Neural progenitor cell (in vitro differentiated cells): ENCODE measurements at regions not wholly inside any gene's neighbourhood (a gene's known extent, or its start where the extent isn't known, plus 50 kb on each side); places are given as distances from the start of the nearest gene placed in this dataset.

ENCODE experiments used
- DNase-seq: peaks from one replicate; pipeline ENCODE4 v3.0.0-alpha.2; 2016; ENCODE audit warnings: low spot score
- H2AFZ ChIP-seq: fragments of 200-600 bp; sonication (generic); replicated peaks from 2 replicates; pipeline ENCODE4 v1.6.1; 2016; ENCODE audit warnings: antibody characterized with exemption
- H3F3A ChIP-seq: fragments of 200-600 bp; sonication (generic); 2 replicates; pipeline ENCODE4 v1.6.1; 2016; ENCODE audit warnings: antibody characterized with exemption, low read depth
- H3K27ac ChIP-seq: fragments of 200-600 bp; sonication (generic); 2 replicates; pipeline ENCODE4 v1.5.1; 2016; ENCODE audit warnings: mild to moderate bottlenecking
- H3K27me3 ChIP-seq: fragments of 200-600 bp; sonication (generic); 2 replicates; pipeline ENCODE4 v1.6.1; 2016; ENCODE audit warnings: mild to moderate bottlenecking, moderate library complexity
- H3K36me3 ChIP-seq: fragments of 200-600 bp; sonication (generic); 2 replicates; pipeline ENCODE4 v1.5.1; 2016
- H3K4me1 ChIP-seq: fragments of 200-600 bp; sonication (generic); 2 replicates; pipeline ENCODE4 v1.6.1; 2016; ENCODE audit warnings: mixed run types
- H3K4me2 ChIP-seq: fragments of 200-600 bp; sonication (generic); 2 replicates; pipeline ENCODE4 v1.6.1; 2016
- H3K4me3 ChIP-seq: fragments of 200-600 bp; sonication (generic); 2 replicates; pipeline ENCODE4 v1.5.1; 2016
- H3K79me2 ChIP-seq: fragments of 200-600 bp; sonication (generic); 2 replicates; pipeline ENCODE4 v1.6.1; 2016; ENCODE audit warnings: low read depth
- H3K9ac ChIP-seq: fragments of 200-600 bp; sonication (generic); 2 replicates; pipeline ENCODE4 v1.6.1; 2016
- H3K9me3 ChIP-seq: fragments of 200-600 bp; sonication (generic); 2 replicates; pipeline ENCODE4 v1.5.1; 2016; ENCODE audit warnings: low read depth
- H4K20me1 ChIP-seq: fragments of 200-600 bp; sonication (generic); 2 replicates; pipeline ENCODE4 v1.6.1; 2016; ENCODE audit warnings: low read depth
- H3K27ac Mint-ChIP-seq: 3 replicates; pipeline ENCODE4 v1.8.0; 2021; ENCODE audit warnings: mixed read lengths
- H3K27me3 Mint-ChIP-seq: 2 replicates; pipeline ENCODE4 v1.8.0; 2022; ENCODE audit warnings: low read depth, mild to moderate bottlenecking, inconsistent platforms, moderate library complexity, mixed read lengths; ENCODE audit not compliant: insufficient read depth
- H3K36me3 Mint-ChIP-seq: 3 replicates; pipeline ENCODE4 v1.8.0; 2021; ENCODE audit warnings: mixed read lengths
- H3K4me1 Mint-ChIP-seq: 3 replicates; pipeline ENCODE4 v1.8.0; 2021; ENCODE audit warnings: mixed read lengths
- H3K4me3 Mint-ChIP-seq: 3 replicates; pipeline ENCODE4 v1.8.0; 2021; ENCODE audit warnings: mild to moderate bottlenecking, moderate library complexity, mixed read lengths
- H3K9me3 Mint-ChIP-seq: 3 replicates; pipeline ENCODE4 v1.8.0; 2020; ENCODE audit warnings: mixed read lengths
- EZH2 ChIP-seq: fragments of 200-600 bp; sonication (generic); IDR thresholded peaks from 2 replicates; pipeline ENCODE4 v1.6.1; 2017; ENCODE audit warnings: antibody characterized with exemption, mild to moderate bottlenecking, moderate library complexity
- EZH2phosphoT487 ChIP-seq: fragments of 200-600 bp; sonication (generic); IDR thresholded peaks from 2 replicates; pipeline ENCODE4 v1.6.1; 2017; ENCODE audit warnings: antibody characterized with exemption
- TF ChIP-seq, protein P1 (sequence below): fragments of 200-600 bp; sonication (generic); IDR thresholded peaks from 2 replicates; pipeline ENCODE4 v1.5.1; 2017; ENCODE audit warnings: antibody characterized with exemption, mild to moderate bottlenecking

DNA sequence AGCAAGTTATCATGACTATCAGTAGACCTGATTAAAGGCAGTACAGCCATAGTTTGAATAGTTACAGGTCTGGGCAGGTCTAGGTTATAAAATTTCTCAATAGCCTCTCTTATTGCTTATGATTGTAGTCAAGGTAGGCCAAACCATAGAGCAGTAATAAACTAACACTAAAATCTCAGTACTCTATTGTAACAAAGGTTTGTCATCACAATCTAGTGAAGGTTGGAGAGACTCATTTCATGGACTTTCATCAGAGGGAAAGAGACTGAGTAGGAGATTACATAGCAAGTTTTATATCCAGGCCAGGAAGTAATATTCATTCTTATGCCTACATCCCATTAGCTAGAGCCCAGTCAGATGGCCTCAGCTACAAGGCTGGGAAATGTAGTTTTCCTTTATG, 141.0 kb downstream of the ASB9 start:
- DNase-seq, result no peak
- H3K27ac ChIP-seq, result no peak overlapping the region
- Mint-ChIP-seq H3K9me3 (no peaks in the 10 kb centered on the region), H3K27ac (no peak overlapping the region), H3K36me3 (no peaks in the 10 kb centered on the region), H3K4me3 (no peak overlapping the region), H3K27me3 (no peaks in the 10 kb centered on the region), H3K4me1 (no peaks in the 10 kb centered on the region)
- H3K79me2 ChIP-seq, result no peaks in the 10 kb centered on the region
- no peaks in the 10 kb centered on the region for H3K27me3 ChIP-seq
- no peaks in the 10 kb centered on the region for H3K4me1 ChIP-seq
- TF ChIP-seq, protein P1, sequence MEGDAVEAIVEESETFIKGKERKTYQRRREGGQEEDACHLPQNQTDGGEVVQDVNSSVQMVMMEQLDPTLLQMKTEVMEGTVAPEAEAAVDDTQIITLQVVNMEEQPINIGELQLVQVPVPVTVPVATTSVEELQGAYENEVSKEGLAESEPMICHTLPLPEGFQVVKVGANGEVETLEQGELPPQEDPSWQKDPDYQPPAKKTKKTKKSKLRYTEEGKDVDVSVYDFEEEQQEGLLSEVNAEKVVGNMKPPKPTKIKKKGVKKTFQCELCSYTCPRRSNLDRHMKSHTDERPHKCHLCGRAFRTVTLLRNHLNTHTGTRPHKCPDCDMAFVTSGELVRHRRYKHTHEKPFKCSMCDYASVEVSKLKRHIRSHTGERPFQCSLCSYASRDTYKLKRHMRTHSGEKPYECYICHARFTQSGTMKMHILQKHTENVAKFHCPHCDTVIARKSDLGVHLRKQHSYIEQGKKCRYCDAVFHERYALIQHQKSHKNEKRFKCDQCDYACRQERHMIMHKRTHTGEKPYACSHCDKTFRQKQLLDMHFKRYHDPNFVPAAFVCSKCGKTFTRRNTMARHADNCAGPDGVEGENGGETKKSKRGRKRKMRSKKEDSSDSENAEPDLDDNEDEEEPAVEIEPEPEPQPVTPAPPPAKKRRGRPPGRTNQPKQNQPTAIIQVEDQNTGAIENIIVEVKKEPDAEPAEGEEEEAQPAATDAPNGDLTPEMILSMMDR, result no peak
- TF ChIP-seq EZH2phosphoT487 (no peak), EZH2 (no peak)
- no peaks in the 10 kb centered on the region for H3F3A ChIP-seq
- no peak overlapping the region for H2AFZ ChIP-seq
- no peaks in the 10 kb centered on the region for H3K36me3 ChIP-seq
- no peak overlapping the region for H3K9ac ChIP-seq
- H3K4me3 ChIP-seq, result no peak overlapping the region
- no peaks in the 10 kb centered on the region for H3K9me3 ChIP-seq
- no peak overlapping the region for H3K4me2 ChIP-seq
- H4K20me1 ChIP-seq, result no peaks in the 10 kb centered on the region

DNA sequence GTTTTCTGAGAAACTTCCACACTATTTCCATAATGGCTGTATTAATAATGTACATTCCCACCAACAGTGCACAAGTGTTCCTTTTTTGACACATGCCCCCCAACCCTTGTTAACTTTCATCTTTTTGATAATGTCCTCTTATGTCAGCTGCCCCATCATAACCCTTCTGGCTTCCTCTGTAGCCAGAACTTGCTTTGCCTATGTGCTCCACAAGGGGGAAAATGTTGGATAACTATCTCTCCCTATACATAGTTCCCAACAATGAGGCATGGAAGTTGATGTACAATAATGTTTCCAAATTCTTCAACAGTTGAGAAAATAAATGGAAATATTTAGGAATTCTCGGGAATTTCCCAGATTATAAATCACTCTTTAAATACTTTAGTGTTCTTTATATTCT, 142.9 kb downstream of the ASB9 start:
- no peak overlapping the region for H3K4me2 ChIP-seq
- no peaks in the 10 kb centered on the region for H3K9me3 ChIP-seq
- no peaks in the 10 kb centered on the region for H3F3A ChIP-seq
- H3K9ac ChIP-seq, result no peak overlapping the region
- no peak overlapping the region for H3K4me3 ChIP-seq
- no peaks in the 10 kb centered on the region for H3K79me2 ChIP-seq
- TF ChIP-seq, protein P1, result peak; percentile 12
- no peak for TF ChIP-seq EZH2phosphoT487
- H3K4me3 Mint-ChIP-seq, result no peak overlapping the region
- H3K4me1 ChIP-seq, result no peaks in the 10 kb centered on the region
- no peaks in the 10 kb centered on the region for H3K36me3 Mint-ChIP-seq
- DNase-seq, result no peak
- H4K20me1 ChIP-seq, result no peaks in the 10 kb centered on the region
- H2AFZ ChIP-seq, result no peak overlapping the region
- H3K27me3 ChIP-seq, result no peaks in the 10 kb centered on the region
- no peaks in the 10 kb centered on the region for H3K27me3 Mint-ChIP-seq
- no peak overlapping the region for H3K27ac Mint-ChIP-seq
- no peaks in the 10 kb centered on the region for H3K4me1 Mint-ChIP-seq
- H3K9me3 Mint-ChIP-seq, result no peaks in the 10 kb centered on the region
- no peaks in the 10 kb centered on the region for H3K36me3 ChIP-seq
- H3K27ac ChIP-seq, result no peak overlapping the region

DNA sequence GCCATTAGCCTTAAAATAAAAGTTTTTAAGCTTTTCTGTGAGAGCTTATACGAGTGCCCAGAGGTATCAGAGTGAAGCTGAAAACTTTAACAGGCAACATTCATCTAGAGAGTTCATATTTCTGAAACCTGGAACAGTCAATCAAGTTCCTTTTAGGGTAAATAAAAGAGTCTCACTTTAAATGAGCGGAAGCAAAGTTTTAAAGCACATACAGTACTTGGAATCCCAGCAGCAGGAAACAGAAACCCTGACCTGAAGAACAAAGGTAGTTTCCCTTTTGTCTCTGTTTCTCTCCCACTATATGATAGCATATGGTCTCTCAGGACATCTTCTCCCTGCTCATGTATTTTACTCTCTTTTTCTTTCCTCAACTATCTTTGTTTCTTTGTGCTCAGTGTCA, 153.0 kb downstream of the ASB9 start:
- no peaks in the 10 kb centered on the region for H4K20me1 ChIP-seq
- no peaks in the 10 kb centered on the region for H3K27me3 ChIP-seq
- no peak overlapping the region for H3K4me3 Mint-ChIP-seq
- H2AFZ ChIP-seq, result no peak overlapping the region
- H3K27ac ChIP-seq, result no peak overlapping the region
- no peak overlapping the region for H3K4me2 ChIP-seq
- H3K27ac Mint-ChIP-seq, result no peak overlapping the region
- DNase-seq, result no peak
- H3K4me1 ChIP-seq, result peaks cover 7% of the 10 kb centered on the region
- no peak overlapping the region for H3K9ac ChIP-seq
- no peaks in the 10 kb centered on the region for H3K36me3 Mint-ChIP-seq
- no peaks in the 10 kb centered on the region for H3K36me3 ChIP-seq
- peaks cover 5% of the 10 kb centered on the region for H3K4me1 Mint-ChIP-seq
- no peak overlapping the region for H3K4me3 ChIP-seq
- no peaks in the 10 kb centered on the region for H3K27me3 Mint-ChIP-seq
- H3K79me2 ChIP-seq, result no peaks in the 10 kb centered on the region
- TF ChIP-seq EZH2phosphoT487 (no peak), EZH2 (no peak)
- TF ChIP-seq, protein P1, result no peak
- no peaks in the 10 kb centered on the region for H3K9me3 ChIP-seq
- H3K9me3 Mint-ChIP-seq, result no peaks in the 10 kb centered on the region
- H3F3A ChIP-seq, result no peaks in the 10 kb centered on the region
